GM12873 (cell line): ENCODE measurements at regions not wholly inside any gene's neighbourhood (a gene's known extent, or its start where the extent isn't known, plus 50 kb on each side); places are given as distances from the start of the nearest gene placed in this dataset.

Experiments used
- TF ChIP-seq, protein P1 (sequence below): IDR thresholded peaks from 2 replicates; pipeline ENCODE4 v1.5.1; 2012; ENCODE audit warnings: low read depth, mild to moderate bottlenecking, moderate library complexity, low read length, control low read depth; ENCODE audit not compliant: insufficient read depth; ENCODE audit errors: missing control alignments

DNA sequence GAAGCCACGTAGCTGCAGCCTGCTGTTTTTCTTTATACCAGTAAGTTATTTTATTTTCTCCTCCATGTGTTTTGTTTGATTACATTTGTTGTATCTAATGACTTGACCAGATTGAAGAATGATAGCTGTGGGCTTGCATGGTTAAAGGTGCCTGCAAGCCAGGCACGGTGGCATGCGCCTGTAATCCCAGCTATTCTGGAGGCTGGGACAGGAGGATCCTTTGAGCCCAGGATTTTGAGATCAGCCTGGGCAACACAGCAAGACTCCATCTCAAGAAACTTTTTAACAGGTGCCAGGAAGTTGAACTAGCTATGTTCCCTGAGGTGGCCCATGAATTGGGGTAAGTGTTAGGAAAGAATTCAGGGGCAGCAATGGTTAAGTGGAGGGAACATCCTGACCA, 179.4 kb downstream of the IRS1 start:
- TF ChIP-seq, protein P1, sequence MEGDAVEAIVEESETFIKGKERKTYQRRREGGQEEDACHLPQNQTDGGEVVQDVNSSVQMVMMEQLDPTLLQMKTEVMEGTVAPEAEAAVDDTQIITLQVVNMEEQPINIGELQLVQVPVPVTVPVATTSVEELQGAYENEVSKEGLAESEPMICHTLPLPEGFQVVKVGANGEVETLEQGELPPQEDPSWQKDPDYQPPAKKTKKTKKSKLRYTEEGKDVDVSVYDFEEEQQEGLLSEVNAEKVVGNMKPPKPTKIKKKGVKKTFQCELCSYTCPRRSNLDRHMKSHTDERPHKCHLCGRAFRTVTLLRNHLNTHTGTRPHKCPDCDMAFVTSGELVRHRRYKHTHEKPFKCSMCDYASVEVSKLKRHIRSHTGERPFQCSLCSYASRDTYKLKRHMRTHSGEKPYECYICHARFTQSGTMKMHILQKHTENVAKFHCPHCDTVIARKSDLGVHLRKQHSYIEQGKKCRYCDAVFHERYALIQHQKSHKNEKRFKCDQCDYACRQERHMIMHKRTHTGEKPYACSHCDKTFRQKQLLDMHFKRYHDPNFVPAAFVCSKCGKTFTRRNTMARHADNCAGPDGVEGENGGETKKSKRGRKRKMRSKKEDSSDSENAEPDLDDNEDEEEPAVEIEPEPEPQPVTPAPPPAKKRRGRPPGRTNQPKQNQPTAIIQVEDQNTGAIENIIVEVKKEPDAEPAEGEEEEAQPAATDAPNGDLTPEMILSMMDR, result no peak

DNA sequence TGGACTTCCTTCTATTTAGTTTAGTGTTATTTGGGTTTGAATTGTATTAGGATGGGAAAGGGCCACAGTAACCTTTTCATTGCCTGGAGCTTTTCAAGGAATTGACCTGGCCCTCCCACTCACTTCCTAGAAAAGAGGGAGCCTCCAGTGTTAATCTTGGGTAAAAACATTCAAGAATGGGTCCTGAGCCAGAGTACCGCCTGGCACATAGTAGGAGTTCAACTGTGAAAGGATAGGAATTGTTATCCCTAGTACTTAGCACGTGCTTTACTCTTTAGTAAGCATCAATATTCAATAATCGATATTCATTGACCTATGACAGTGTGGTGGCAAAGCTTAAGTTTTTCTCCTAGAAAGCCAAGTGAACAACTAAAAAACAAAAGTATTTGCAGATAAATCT, 179.9 kb downstream of the IRS1 start:
- TF ChIP-seq, protein P1, result no peak

DNA sequence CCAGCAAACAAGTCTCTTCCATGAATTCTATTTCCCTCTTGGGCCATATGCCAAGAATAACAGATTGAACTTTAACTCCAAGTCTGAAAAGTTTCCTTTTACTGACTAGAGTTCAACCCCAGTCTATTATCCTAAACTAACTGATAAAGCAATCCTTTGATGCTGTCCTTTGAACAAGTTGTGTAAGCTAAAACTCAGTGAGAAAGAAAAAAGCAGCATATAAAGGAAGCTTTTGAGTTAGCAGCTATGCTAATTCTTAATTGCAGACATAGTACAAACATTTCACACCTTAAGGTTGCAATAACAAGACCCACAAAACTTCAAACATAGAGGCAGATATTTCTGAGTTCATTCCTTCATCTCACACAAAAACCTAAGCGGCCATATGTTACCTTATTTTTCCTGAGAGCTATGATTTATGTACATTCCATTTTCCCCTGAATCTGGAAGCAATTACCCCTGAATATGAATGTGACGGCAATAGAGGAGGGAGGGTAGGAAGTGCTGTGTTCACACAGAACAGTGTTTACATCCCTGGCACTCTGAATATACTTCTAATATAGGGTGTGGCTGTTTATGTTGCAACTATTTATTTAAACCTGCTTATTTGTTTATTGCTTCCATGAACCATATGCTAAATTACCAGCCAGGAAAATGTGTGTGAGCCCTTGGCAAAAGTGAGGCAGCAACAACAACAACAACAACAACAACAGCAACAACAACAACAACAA, 180.6 kb downstream of the IRS1 start:
- TF ChIP-seq, protein P1, result no peak

DNA sequence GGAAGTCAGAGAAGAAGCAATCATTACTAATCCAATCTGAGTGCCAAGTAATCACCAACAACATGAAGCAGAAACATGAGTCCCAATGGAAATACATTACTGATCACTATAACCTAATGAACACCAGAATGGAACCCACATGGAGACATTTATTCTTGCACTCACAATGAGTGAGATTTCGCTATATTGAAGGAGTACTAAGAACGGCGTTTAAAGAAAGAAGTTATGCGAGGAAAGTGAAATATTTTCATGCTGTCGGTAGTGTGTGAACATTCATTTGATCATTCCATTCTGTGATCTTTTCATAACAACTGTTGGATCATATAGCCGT, 181.1 kb downstream of the IRS1 start:
- TF ChIP-seq, protein P1, result no peak

- TF ChIP-seq, protein P1, result no peak
Observed at GRCh38 chr2:226615891-226616290, 183.7 kb downstream of the IRS1 start.

DNA sequence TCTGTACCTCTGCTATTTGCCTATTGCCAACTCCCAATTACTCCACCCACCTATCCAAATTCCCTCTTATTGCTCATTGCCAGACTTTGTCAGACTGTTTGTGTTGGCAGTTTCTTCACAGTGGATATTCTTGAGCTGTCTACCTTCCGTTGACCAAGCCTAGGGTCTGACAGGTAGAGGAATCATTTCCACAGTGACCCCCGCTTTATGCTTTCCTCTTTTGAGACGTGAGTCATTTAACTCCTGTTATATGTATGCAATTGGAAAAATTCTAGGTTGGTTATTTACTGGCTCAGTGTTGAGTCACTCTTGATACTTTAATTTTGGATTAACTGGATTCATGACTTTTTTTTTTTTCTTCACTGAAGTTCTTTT, 187.7 kb downstream of the IRS1 start:
- TF ChIP-seq, protein P1, result no peak

- TF ChIP-seq, protein P1, result no peak
Observed at GRCh38 chr2:226611196-226611943, 188.2 kb downstream of the IRS1 start.
